ENCODE measurements at regions not wholly inside any gene's neighbourhood (a gene's known extent, or its start where the extent isn't known, plus 50 kb on each side); places are given as distances from the start of the nearest gene placed in this dataset.

GRCh38 chr9:87793292-87793691, 67.4 kb downstream of the CTSL start (continued):
- TF ChIP-seq, protein P1, sequence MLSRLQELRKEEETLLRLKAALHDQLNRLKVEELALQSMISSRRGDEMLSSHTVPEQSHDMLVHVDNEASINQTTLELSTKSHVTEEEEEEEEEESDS (CRISPR knock-in tag; IDR thresholded peaks at IDR 0.05): no peak
- TF ChIP-seq MAZ (CRISPR knock-in tag; conservative IDR thresholded peaks at IDR 0.05 in 1 of 2, IDR thresholded peaks at IDR 0.05 in 1 of 2): no peak
- no peak for TF ChIP-seq EP300 (IDR thresholded peaks at IDR 0.05; ENCODE audit: low read length)
- 0 out of 2 replicates have a peak, but pooled peaks have one; percentile 12 for TF ChIP-seq ZEB2 (IDR thresholded peaks at IDR 0.05)
- no peak for TF ChIP-seq ZC3H11A (IDR thresholded peaks at IDR 0.05; ENCODE audit: low read depth, low read length)
- no peak for TF ChIP-seq SMAD1 (IDR thresholded peaks at IDR 0.05; ENCODE audit: low read depth, low read length, partially characterized antibody)
- TF ChIP-seq, protein P2, sequence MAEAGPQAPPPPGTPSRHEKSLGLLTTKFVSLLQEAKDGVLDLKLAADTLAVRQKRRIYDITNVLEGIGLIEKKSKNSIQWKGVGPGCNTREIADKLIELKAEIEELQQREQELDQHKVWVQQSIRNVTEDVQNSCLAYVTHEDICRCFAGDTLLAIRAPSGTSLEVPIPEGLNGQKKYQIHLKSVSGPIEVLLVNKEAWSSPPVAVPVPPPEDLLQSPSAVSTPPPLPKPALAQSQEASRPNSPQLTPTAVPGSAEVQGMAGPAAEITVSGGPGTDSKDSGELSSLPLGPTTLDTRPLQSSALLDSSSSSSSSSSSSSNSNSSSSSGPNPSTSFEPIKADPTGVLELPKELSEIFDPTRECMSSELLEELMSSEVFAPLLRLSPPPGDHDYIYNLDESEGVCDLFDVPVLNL (CRISPR knock-in tag; IDR thresholded peaks at IDR 0.05; ENCODE audit: low read depth): no peak
- no peak for TF ChIP-seq TSHZ1 (CRISPR knock-in tag; IDR thresholded peaks at IDR 0.05)
- 0 out of 2 replicates have a peak, but pooled peaks have one; percentile 27 for TF ChIP-seq HMBOX1 (IDR thresholded peaks at IDR 0.05)
- TF ChIP-seq CGGBP1 (CRISPR knock-in tag; IDR thresholded peaks at IDR 0.05): no peak
- TF ChIP-seq ATF6 (CRISPR knock-in tag; IDR thresholded peaks at IDR 0.05): no peak
- TF ChIP-seq KLF16 (IDR thresholded peaks at IDR 0.05): no peak
- no peak for TF ChIP-seq MCM2 (IDR thresholded peaks at IDR 0.05; ENCODE audit: low read depth)
- TF ChIP-seq NFYB (IDR thresholded peaks at IDR 0.05; ENCODE audit: extremely low read depth, insufficient read length): no peak
- no peak for TF ChIP-seq SMAD2 (IDR thresholded peaks at IDR 0.05; ENCODE audit: low read depth, low read length)
- TF ChIP-seq JUND (IDR thresholded peaks at IDR 0.05; ENCODE audit: borderline replicate concordance, low read depth, low read length): peak; percentile 85
- TF ChIP-seq JUND (tag; IDR thresholded peaks at IDR 0.05; ENCODE audit: borderline replicate concordance, low read depth, low read length): no peak; the same call in 1 of the 3 replicates
- no peak for TF ChIP-seq ZNF778 (CRISPR knock-in tag; IDR thresholded peaks at IDR 0.05)
- TF ChIP-seq ZNF133 (CRISPR knock-in tag; IDR thresholded peaks at IDR 0.05): no peak
- no peak for TF ChIP-seq CC2D1A (IDR thresholded peaks at IDR 0.05)
- no peak for TF ChIP-seq U2AF1 (optimal IDR thresholded peaks at IDR 0.05; ENCODE audit: low read depth, low read length)
- no peak for TF ChIP-seq NFIX (CRISPR knock-in tag; IDR thresholded peaks at IDR 0.05; ENCODE audit: low read depth)
- no peak for TF ChIP-seq ERF (CRISPR knock-in tag; IDR thresholded peaks at IDR 0.05)
- no peak for TF ChIP-seq CCAR2 (IDR thresholded peaks at IDR 0.05; ENCODE audit: low read depth, low read length)
